GM18502 (cell line): ENCODE measurements at regions not wholly inside any gene's neighbourhood (a gene's known extent, or its start where the extent isn't known, plus 50 kb on each side); places are given as distances from the start of the nearest gene placed in this dataset.
"Not testable (repeated sequence)": the region's sequence is repeated elsewhere in the genome, so short reads cannot be mapped to it uniquely, and the experiment has no call there.

Experiments used
- ATAC-seq: cut with Tn5 transposase; IDR thresholded peaks from one replicate; pipeline ENCODE4 v1.9.1; 2021; ENCODE audit warnings: mild to moderate bottlenecking; ENCODE audit not compliant: unreplicated experiment, poor library complexity

GRCh38 chr3:26763723-26764122 lies 141.2 kb downstream of the LRRC3B start:
- ATAC-seq = no peak

- no peak for ATAC-seq
Observed at GRCh38 chr3:26766031-26766430, 143.5 kb downstream of the LRRC3B start.

- no peak for ATAC-seq
Observed at GRCh38 chr3:26768068-26768651, 145.6 kb downstream of the LRRC3B start.

GRCh38 chr3:26799679-26800317 lies 177.2 kb downstream of the LRRC3B start:
- ATAC-seq = no peak

- ATAC-seq = no peak
Observed at GRCh38 chr3:26807272-26807671, 184.7 kb downstream of the LRRC3B start.

- ATAC-seq = no peak
Observed at GRCh38 chr3:26825454-26825853, 202.9 kb downstream of the LRRC3B start.

GRCh38 chr3:26827169-26827568 lies 204.6 kb downstream of the LRRC3B start:
- ATAC-seq = no peak

- no peak for ATAC-seq
Observed at GRCh38 chr3:26838026-26838425, 215.5 kb downstream of the LRRC3B start.

GRCh38 chr3:26839001-26839400 lies 216.4 kb downstream of the LRRC3B start:
- no peak for ATAC-seq

- ATAC-seq = no peak
Observed at GRCh38 chr3:26840272-26840870, 217.8 kb downstream of the LRRC3B start.

GRCh38 chr3:26845194-26845593 lies 222.6 kb downstream of the LRRC3B start:
- no peak for ATAC-seq

- ATAC-seq = no peak
Observed at GRCh38 chr3:26847680-26848079, 225.1 kb downstream of the LRRC3B start.

- no peak for ATAC-seq
Observed at GRCh38 chr3:26894443-26894842, 271.9 kb downstream of the LRRC3B start.

- no peak for ATAC-seq
Observed at GRCh38 chr3:26915208-26915607, 292.6 kb downstream of the LRRC3B start.

GRCh38 chr3:26920646-26921478 lies 298.3 kb downstream of the LRRC3B start:
- no peak for ATAC-seq

GRCh38 chr3:26931896-26932295 lies 309.3 kb downstream of the LRRC3B start:
- no peak for ATAC-seq

GRCh38 chr3:26932752-26933151 lies 310.2 kb downstream of the LRRC3B start:
- no peak for ATAC-seq

GRCh38 chr3:26945480-26945879 lies 322.9 kb downstream of the LRRC3B start:
- ATAC-seq = not testable (repeated sequence)

- no peak for ATAC-seq
Observed at GRCh38 chr3:26960382-26960781, 337.8 kb downstream of the LRRC3B start.

GRCh38 chr3:26962492-26963360 lies 340.2 kb downstream of the LRRC3B start:
- ATAC-seq = peak; percentile 84
